ENCODE measurements at regions not wholly inside any gene's neighbourhood (a gene's known extent, or its start where the extent isn't known, plus 50 kb on each side); places are given as distances from the start of the nearest gene placed in this dataset.
"Not testable (repeated sequence)": the region's sequence is repeated elsewhere in the genome, so short reads cannot be mapped to it uniquely, and the experiment has no call there.

- H3K27ac ChIP-seq (ENCODE audit: low read depth, low read length): no peak overlapping the region
- WGBS (ENCODE audit: insufficient coverage): 50% methylated on average over 1 of the region's 6 CpGs
Observed at GRCh38 chr17:73911726-73912372, 267.6 kb upstream of the SDK2 start.

GRCh38 chr17:73912373-73912746 lies 268.1 kb upstream of the SDK2 start:
- no peak overlapping the region for H3K27ac ChIP-seq (ENCODE audit: low read depth, low read length)
- no peaks in the 10 kb centered on the region for H3K27me3 ChIP-seq (ENCODE audit: control insufficient read depth, insufficient read depth, low read length)
- H3K4me3 ChIP-seq (ENCODE audit: low read depth, low read length): no peak overlapping the region
- H3K9me3 ChIP-seq (ENCODE audit: control insufficient read depth, insufficient read depth, low read length): no peaks in the 10 kb centered on the region
- H3K36me3 ChIP-seq (ENCODE audit: control insufficient read depth, insufficient read depth, low read length): no peaks in the 10 kb centered on the region
- no peak for DNase-seq (ENCODE audit: low read depth in 4 of 6, low spot score in 6 of 6)
- 100% methylated on average over 1 of the region's 1 CpG for WGBS (ENCODE audit: insufficient coverage)
- no peaks in the 10 kb centered on the region for H3K4me1 ChIP-seq (ENCODE audit: control insufficient read depth, insufficient read depth, low read length)

More at GRCh38 chr17:73911726-73912372, 267.6 kb upstream of the SDK2 start:
- H3K4me1 ChIP-seq (ENCODE audit: control insufficient read depth, insufficient read depth, low read length): no peaks in the 10 kb centered on the region
- H3K4me3 ChIP-seq (ENCODE audit: low read depth, low read length): no peak overlapping the region
- DNase-seq (ENCODE audit: low read depth in 4 of 6, low spot score in 6 of 6): no peak
- H3K9me3 ChIP-seq (ENCODE audit: control insufficient read depth, insufficient read depth, low read length): no peaks in the 10 kb centered on the region
- no peaks in the 10 kb centered on the region for H3K36me3 ChIP-seq (ENCODE audit: control insufficient read depth, insufficient read depth, low read length)
- H3K27me3 ChIP-seq (ENCODE audit: control insufficient read depth, insufficient read depth, low read length): peaks cover 2% of the 10 kb centered on the region

GRCh38 chr17:73914536-73915274 lies 270.5 kb upstream of the SDK2 start:
- DNase-seq (ENCODE audit: low read depth in 4 of 6, low spot score in 6 of 6): no peak
- Histone ChIP-seq H3K27me3 (ENCODE audit: control insufficient read depth, insufficient read depth, low read length) (no peaks in the 10 kb centered on the region), H3K9me3 (ENCODE audit: control insufficient read depth, insufficient read depth, low read length) (no peaks in the 10 kb centered on the region), H3K27ac (ENCODE audit: low read depth, low read length) (no peak overlapping the region), H3K4me1 (ENCODE audit: control insufficient read depth, insufficient read depth, low read length) (no peaks in the 10 kb centered on the region), H3K36me3 (ENCODE audit: control insufficient read depth, insufficient read depth, low read length) (no peaks in the 10 kb centered on the region), H3K4me3 (ENCODE audit: low read depth, low read length) (no peak overlapping the region)
- 80% methylated on average over 4 of the region's 7 CpGs for WGBS (ENCODE audit: insufficient coverage)

- H3K27me3 ChIP-seq (ENCODE audit: control insufficient read depth, insufficient read depth, low read length); H3K36me3 ChIP-seq (ENCODE audit: control insufficient read depth, insufficient read depth, low read length); DNase-seq (ENCODE audit: low read depth in 4 of 6, low spot score in 6 of 6); H3K4me1 ChIP-seq (ENCODE audit: control insufficient read depth, insufficient read depth, low read length); H3K9me3 ChIP-seq (ENCODE audit: control insufficient read depth, insufficient read depth, low read length); H3K27ac ChIP-seq (ENCODE audit: low read depth, low read length); H3K4me3 ChIP-seq (ENCODE audit: low read depth, low read length): not testable (repeated sequence)
- WGBS (ENCODE audit: insufficient coverage): no CpG with 5 or more reads among the region's 3 CpGs
Observed at GRCh38 chr17:73919033-73919432, 274.8 kb upstream of the SDK2 start.

- Histone ChIP-seq H3K4me3 (ENCODE audit: low read depth, low read length) (no peak overlapping the region), H3K27me3 (ENCODE audit: control insufficient read depth, insufficient read depth, low read length) (no peaks in the 10 kb centered on the region), H3K4me1 (ENCODE audit: control insufficient read depth, insufficient read depth, low read length) (no peaks in the 10 kb centered on the region), H3K27ac (ENCODE audit: low read depth, low read length) (no peak overlapping the region), H3K36me3 (ENCODE audit: control insufficient read depth, insufficient read depth, low read length) (no peaks in the 10 kb centered on the region), H3K9me3 (ENCODE audit: control insufficient read depth, insufficient read depth, low read length) (no peaks in the 10 kb centered on the region)
- no CpG with 5 or more reads among the region's 2 CpGs for WGBS (ENCODE audit: insufficient coverage)
- peak in 1 of 6 donors; percentile 70 for DNase-seq (ENCODE audit: low read depth in 4 of 6, low spot score in 6 of 6)
Observed at GRCh38 chr17:73921306-73921705, 277.1 kb upstream of the SDK2 start.

GRCh38 chr17:73924114-73924908 lies 279.2 kb upstream of the RPL38 start:
- no peak for DNase-seq (ENCODE audit: low read depth in 4 of 6, low spot score in 6 of 6)
- no peaks in the 10 kb centered on the region for H3K4me1 ChIP-seq (ENCODE audit: control insufficient read depth, insufficient read depth, low read length)
- no peak overlapping the region for H3K4me3 ChIP-seq (ENCODE audit: low read depth, low read length)
- H3K27ac ChIP-seq (ENCODE audit: low read depth, low read length): no peak overlapping the region
- no peaks in the 10 kb centered on the region for H3K36me3 ChIP-seq (ENCODE audit: control insufficient read depth, insufficient read depth, low read length)
- no peaks in the 10 kb centered on the region for H3K9me3 ChIP-seq (ENCODE audit: control insufficient read depth, insufficient read depth, low read length)
- no peaks in the 10 kb centered on the region for H3K27me3 ChIP-seq (ENCODE audit: control insufficient read depth, insufficient read depth, low read length)
- 77% methylated on average over 5 of the region's 10 CpGs for WGBS (ENCODE audit: insufficient coverage)

- H3K27me3 ChIP-seq (ENCODE audit: control insufficient read depth, insufficient read depth, low read length): no peaks in the 10 kb centered on the region
Observed at GRCh38 chr17:73924909-73925186, 278.6 kb upstream of the RPL38 start.

GRCh38 chr17:73929860-73930430 lies 273.5 kb upstream of the RPL38 start:
- no peak for DNase-seq (ENCODE audit: low read depth in 4 of 6, low spot score in 6 of 6)
- Histone ChIP-seq H3K9me3 (ENCODE audit: control insufficient read depth, insufficient read depth, low read length) (no peaks in the 10 kb centered on the region), H3K4me1 (ENCODE audit: control insufficient read depth, insufficient read depth, low read length) (no peaks in the 10 kb centered on the region), H3K36me3 (ENCODE audit: control insufficient read depth, insufficient read depth, low read length) (no peaks in the 10 kb centered on the region), H3K27ac (ENCODE audit: low read depth, low read length) (no peak overlapping the region), H3K4me3 (ENCODE audit: low read depth, low read length) (no peak overlapping the region), H3K27me3 (ENCODE audit: control insufficient read depth, insufficient read depth, low read length) (no peaks in the 10 kb centered on the region)
- 60% methylated on average over 4 of the region's 8 CpGs for WGBS (ENCODE audit: insufficient coverage)

More at GRCh38 chr17:73924909-73925186, 278.6 kb upstream of the RPL38 start:
- H3K9me3 ChIP-seq (ENCODE audit: control insufficient read depth, insufficient read depth, low read length): no peaks in the 10 kb centered on the region
- H3K4me3 ChIP-seq (ENCODE audit: low read depth, low read length): no peak overlapping the region
- no peak for DNase-seq (ENCODE audit: low read depth in 4 of 6, low spot score in 6 of 6)
- H3K27ac ChIP-seq (ENCODE audit: low read depth, low read length): no peak overlapping the region
- H3K36me3 ChIP-seq (ENCODE audit: control insufficient read depth, insufficient read depth, low read length): no peaks in the 10 kb centered on the region
- no peaks in the 10 kb centered on the region for H3K4me1 ChIP-seq (ENCODE audit: control insufficient read depth, insufficient read depth, low read length)

- H3K36me3 ChIP-seq (ENCODE audit: control insufficient read depth, insufficient read depth, low read length): no peaks in the 10 kb centered on the region
- H3K27ac ChIP-seq (ENCODE audit: low read depth, low read length): no peak overlapping the region
- 82% methylated on average over 9 of the region's 9 CpGs for WGBS (ENCODE audit: insufficient coverage)
Observed at GRCh38 chr17:73932216-73932749, 271.2 kb upstream of the RPL38 start.

More at GRCh38 chr17:73932216-73932749, 271.2 kb upstream of the RPL38 start:
- H3K27me3 ChIP-seq (ENCODE audit: control insufficient read depth, insufficient read depth, low read length): no peaks in the 10 kb centered on the region
- H3K4me3 ChIP-seq (ENCODE audit: low read depth, low read length): no peak overlapping the region
- no peaks in the 10 kb centered on the region for H3K4me1 ChIP-seq (ENCODE audit: control insufficient read depth, insufficient read depth, low read length)
- no peak for DNase-seq (ENCODE audit: low read depth in 4 of 6, low spot score in 6 of 6)
- no peaks in the 10 kb centered on the region for H3K9me3 ChIP-seq (ENCODE audit: control insufficient read depth, insufficient read depth, low read length)

Measured in spinal cord (tissue), 9 donors.